HK-2 (cell line): ENCODE measurements at regions not wholly inside any gene's neighbourhood (a gene's known extent, or its start where the extent isn't known, plus 50 kb on each side); places are given as distances from the start of the nearest gene placed in this dataset.

Experiments used
- DNase-seq: peaks from one replicate; pipeline ENCODE4 v3.0.0-alpha.2; 2018; ENCODE audit not compliant: unreplicated experiment

DNA sequence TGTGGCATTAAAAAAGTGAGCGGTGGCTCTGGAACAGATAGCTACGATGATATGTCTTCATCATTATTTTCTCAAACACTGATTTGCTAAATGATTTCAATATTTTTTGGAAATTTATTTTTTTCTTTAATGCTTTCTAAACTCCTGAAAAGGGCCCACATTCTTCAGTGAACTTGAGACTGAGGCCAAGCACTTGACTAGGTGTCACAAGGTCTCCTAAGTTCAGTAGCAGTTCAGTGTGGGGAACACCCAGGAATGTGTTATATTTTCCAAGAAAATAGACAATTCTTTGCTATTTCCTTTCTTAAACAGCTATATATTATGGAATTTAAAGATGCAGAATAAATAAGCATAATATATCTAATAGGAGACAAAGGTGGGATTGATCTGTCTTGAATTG is 850.9 kb downstream of the USP25 start:
- DNase-seq, result no peak

DNA sequence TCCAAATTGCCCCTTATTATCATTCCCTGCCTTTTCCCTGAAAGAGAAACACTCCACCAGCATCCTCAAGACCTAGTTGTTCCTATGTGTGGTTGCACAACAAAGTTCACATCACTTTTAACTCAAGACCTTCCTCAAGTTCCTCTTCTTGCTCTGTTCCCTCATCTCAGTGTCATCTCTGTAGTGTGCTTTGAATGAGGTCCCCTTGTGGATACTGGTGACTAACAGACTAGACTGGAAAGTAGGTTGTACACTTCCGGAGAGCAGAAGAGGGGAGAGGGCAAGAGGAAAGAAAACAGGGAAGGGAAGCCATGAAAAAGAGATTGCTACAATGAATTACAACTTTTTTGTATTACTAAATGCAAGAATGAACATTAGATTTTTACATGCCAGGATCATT is 853.8 kb downstream of the USP25 start:
- DNase-seq, result no peak

- DNase-seq, result no peak
Observed at GRCh38 chr21:16584756-16585155, 855.0 kb downstream of the USP25 start.

GRCh38 chr21:16585896-16586295 is 856.1 kb downstream of the USP25 start:
- no peak for DNase-seq

DNA sequence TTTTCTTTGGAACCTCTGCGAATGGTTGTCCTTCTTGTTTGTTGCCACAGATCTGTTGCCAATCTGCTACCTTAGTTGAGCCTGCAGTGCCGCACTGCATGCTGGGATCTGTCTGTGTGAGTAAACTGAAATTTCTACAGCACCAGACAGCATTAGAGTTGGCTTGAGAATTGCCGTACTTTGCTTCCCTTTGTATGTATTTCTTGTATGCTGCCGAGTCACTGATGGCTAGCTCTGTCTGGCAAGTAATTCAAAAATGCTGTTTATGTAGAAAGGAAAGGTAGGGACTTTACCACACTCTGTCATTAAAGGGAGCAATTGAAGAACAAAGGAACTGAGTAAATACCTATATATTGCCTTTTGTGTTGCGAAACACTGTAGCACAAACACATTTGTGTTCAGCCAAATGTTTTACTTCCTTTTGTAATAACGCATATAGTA is 857.4 kb downstream of the USP25 start:
- DNase-seq, result no peak

GRCh38 chr21:16587681-16588375 is 858.0 kb downstream of the USP25 start:
- DNase-seq, result no peak

DNA sequence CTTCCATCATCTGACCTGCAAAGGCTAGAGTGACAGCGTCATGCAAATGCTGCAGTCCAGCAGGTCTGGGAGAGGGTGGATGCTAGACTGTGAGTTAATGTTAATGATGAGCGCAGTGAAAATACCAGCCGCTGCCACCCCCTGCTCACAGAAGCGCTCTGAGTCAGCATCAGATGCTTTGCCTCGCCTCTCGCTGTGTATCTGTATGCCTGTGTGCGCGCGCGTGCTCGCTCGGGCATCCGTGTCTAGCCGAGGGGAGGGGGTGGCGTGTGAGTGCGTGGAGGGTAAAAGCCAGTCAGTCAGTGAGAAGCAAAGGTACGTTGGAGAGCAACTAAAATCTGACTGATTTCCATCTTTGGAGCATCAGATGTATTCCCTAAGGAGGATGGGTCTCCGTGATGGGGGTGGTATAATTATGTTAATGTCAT is 858.7 kb downstream of the USP25 start:
- peak; percentile 77 for DNase-seq

DNA sequence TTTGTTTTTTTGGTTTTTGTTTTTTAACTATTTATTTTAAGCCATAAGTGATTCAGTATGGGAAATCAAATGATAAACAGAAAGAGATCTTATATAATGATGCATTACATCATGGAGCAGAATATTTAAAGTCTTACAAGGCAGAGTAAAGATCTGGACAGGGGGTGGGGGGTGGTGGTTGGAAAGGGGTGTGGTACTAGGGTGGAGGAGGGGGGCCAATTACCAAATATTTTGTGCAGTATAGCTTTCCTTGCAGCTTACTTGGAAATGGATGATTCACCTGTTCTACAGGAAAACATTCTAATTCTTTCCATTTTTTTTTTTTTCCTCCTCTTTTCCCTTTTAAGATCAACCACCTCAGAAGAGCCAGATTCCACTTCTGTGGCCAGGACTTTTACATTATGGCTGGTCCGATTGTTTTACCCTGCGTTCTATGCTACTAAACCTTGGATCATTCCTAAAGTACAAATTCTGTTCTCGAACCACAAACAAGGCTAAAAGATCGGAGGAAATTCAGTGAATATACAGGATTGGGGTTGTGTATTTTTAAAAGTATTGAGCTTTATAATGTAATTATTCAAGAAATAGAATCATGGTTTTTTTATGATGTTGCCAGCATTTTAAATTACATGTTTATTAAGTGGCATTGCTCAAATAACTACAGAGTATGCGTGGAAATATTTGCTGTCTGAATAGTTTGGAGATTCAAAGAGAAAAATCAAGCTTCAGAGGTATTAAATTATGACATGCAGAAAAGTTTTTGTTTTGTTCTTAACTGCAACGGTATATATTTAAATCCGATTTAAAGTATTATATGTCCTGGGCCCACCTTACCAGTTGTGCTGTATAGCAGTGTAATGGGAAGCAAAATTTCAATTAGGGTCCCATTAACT is 859.5 kb downstream of the USP25 start:
- DNase-seq, result no peak

- no peak for DNase-seq
Observed at GRCh38 chr21:16590186-16590585, 860.4 kb downstream of the USP25 start.

- no peak for DNase-seq
Observed at GRCh38 chr21:16590641-16591292, 861.0 kb downstream of the USP25 start.

DNA sequence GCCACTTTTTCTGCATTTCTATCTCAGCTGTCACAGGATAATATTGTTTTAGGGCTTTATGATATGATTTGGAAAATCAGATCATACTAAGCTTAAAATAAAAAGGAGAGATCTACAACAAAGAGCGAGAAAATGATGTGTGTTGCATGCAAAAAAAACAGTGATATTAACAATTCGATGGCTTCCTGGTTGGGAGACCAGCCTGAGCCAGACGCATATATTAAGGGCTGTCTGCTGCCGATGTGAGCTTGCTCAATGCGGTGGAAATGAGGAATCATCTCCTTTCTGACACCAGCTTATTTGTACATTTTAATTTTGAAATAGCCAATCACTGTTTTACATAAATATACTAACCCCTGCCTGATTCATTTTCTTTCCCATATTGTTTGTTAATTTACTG is 862.6 kb downstream of the USP25 start:
- no peak for DNase-seq

DNA sequence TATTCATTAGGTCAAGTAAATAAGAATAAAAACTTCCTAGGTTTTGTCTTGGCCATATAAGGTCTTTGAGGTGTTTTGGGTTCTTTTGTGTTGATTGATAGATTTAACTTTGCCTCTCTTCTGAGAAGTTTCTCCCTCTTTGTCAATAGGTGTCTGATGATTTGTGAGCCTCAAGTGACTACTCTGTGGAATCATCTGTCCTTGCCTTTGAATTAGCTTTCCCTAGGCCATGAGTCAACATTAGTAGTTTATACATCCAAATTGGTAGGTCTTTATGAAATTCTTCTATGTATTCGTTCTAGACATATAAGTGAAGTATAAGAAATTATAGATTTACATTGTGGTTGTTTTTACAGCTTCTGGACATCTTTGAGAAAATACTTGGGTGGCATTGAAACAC is 864.4 kb downstream of the USP25 start:
- DNase-seq, result no peak

GRCh38 chr21:16596369-16596768 is 866.6 kb downstream of the USP25 start:
- DNase-seq, result no peak

- DNase-seq, result no peak
Observed at GRCh38 chr21:16597753-16598152, 868.0 kb downstream of the USP25 start.

DNA sequence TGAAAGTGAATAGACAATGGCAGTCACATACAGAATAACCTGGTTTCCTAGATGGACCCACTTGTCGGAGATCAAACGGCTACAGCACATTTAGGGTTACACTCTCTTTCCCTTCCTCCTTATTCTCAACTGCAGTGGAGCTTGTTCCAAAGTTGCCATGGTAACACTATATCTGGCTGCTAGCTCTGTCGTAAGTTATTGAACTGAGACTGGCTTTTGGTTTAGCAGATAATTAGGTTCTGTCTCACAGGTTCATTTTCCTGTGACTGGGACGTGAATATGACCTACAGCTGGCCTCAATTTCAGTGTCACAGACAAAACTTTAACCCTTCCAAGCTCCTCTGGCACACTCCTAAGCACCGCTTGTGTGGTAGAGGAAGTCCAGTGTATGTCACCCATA is 875.8 kb downstream of the USP25 start:
- DNase-seq, result no peak

DNA sequence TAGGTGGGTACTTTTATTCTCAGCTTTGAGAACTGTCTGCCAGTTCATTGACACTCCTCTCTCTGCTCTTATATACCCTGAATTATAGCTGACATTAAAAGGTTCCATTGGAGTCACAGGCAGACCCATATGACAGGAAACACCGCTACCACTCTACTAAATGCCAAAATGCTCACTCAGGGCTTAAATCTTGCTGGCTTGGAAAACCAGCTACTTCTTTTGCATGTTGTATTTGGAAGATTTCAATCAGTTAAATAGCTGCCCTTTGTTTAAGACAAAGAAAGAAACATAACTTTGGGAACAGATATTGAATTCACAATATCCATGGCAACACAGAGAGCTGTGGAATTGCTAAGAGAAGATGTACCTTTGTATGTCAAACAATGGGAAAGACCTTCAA is 876.5 kb downstream of the USP25 start:
- DNase-seq, result no peak

- no peak for DNase-seq
Observed at GRCh38 chr21:16608209-16608830, 878.5 kb downstream of the USP25 start.

- no peak for DNase-seq
Observed at GRCh38 chr21:16619281-16619680, 889.5 kb downstream of the USP25 start.

DNA sequence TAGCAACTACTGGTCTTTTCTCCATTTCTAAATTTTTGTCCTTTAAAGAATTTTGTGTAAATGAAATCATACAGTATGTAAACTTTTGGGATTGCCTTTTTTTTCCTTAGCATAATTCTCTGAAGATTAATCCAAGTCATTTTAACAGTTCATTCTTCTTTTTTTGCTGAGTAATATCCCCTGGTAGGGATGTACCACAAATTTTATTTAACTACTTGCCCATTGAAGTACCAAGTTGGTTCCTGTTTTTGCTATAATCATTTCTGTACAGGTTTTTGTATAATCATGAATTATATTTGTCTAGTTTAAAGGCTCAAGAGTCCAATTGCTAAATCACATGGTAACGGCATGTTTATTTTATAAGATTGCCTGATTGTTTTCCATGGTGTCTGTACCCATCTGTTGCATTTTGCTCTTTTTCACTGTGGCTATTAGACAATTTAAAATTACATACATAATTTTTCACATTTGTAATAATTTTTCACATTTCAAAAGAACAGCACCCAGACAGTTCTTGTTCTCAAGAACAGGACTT is 891.1 kb downstream of the USP25 start:
- no peak for DNase-seq

DNA sequence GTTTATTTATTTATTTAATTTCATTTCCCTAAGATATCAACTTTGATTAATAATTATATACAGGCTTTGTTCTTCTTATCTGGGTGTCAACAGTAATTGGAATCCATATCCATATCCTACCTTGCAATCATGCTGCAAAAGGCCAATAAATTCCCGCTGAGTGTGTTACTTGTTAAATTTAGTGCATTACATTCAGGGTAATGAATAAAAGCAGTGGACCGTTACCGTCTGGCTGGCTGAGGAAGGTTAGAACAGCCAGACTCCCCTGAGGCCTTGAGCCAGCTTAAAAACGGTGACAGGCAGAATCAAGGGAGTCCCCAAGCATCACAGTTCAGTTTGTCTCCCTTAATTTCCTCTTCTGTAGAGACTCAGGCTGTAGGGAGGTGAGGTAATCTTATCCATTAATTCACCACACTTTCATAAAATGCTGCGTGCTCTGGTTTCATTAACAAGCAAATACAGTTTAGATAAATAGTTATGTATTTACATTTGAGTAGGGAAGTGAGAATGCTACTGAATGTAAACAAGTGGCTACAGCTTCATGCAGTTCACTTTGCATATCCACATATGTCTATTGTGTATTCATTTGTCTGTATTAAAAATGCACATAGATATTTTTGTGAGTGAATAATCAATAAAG is 888.2 kb upstream of the CXADR start:
- DNase-seq, result no peak

GRCh38 chr21:16625491-16625890 is 887.4 kb upstream of the CXADR start:
- DNase-seq, result no peak
